ENCODE measurements at regions not wholly inside any gene's neighbourhood (a gene's known extent, or its start where the extent isn't known, plus 50 kb on each side); places are given as distances from the start of the nearest gene placed in this dataset.

DNA sequence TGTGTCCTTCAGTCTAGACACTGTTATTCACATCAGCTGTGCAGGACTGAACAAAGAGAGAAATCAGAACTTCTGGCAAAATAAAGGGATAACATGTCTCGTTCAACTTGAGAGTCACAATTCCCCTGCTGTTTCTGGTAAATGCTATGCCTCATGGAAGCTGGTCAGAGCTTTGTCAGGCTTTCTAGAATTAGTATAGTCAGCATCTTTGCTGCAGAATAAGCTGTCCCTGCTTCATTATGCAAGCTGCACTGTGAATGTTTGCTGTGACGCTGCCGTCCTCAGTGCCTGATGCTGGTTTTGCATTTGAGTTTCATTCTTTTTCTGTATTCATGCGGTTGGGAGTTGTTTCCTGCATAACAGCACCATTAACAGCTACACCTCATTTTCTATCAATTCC is 96.4 kb upstream of the KCNJ6 start:
- TF ChIP-seq, protein P1, sequence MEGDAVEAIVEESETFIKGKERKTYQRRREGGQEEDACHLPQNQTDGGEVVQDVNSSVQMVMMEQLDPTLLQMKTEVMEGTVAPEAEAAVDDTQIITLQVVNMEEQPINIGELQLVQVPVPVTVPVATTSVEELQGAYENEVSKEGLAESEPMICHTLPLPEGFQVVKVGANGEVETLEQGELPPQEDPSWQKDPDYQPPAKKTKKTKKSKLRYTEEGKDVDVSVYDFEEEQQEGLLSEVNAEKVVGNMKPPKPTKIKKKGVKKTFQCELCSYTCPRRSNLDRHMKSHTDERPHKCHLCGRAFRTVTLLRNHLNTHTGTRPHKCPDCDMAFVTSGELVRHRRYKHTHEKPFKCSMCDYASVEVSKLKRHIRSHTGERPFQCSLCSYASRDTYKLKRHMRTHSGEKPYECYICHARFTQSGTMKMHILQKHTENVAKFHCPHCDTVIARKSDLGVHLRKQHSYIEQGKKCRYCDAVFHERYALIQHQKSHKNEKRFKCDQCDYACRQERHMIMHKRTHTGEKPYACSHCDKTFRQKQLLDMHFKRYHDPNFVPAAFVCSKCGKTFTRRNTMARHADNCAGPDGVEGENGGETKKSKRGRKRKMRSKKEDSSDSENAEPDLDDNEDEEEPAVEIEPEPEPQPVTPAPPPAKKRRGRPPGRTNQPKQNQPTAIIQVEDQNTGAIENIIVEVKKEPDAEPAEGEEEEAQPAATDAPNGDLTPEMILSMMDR (IDR thresholded peaks at IDR 0.05), result no peak
- no peak for TF ChIP-seq POLR2A (IDR thresholded peaks at IDR 0.05)
